Activated T-helper 1 cell treated with anti-CD3 and anti-CD28 coated beads, Interleukin-2, amount 50 U/mL, for 16 hours (primary cell): ENCODE measurements at regions not wholly inside any gene's neighbourhood (a gene's known extent, or its start where the extent isn't known, plus 50 kb on each side); places are given as distances from the start of the nearest gene placed in this dataset.
"Not testable (repeated sequence)": the region's sequence is repeated elsewhere in the genome, so short reads cannot be mapped to it uniquely, and the experiment has no call there.

Experiments used
- DNase-seq, 2 donors: peaks; one replicate each; pipeline ENCODE4 v3.0.0-alpha.2; 2020; ENCODE audit warnings: low read depth in 1 of 2, low spot score in 1 of 2

- no peak for DNase-seq
Measured at GRCh38 chr14:106613256-106613655, 1086.9 kb downstream of the TMEM121 start.

GRCh38 chr14:106618471-106618951 is 1092.1 kb downstream of the TMEM121 start:
- peak; percentile 64 to 69 for DNase-seq

- no peak for DNase-seq
Measured at GRCh38 chr14:106619606-106620005, 1093.2 kb downstream of the TMEM121 start.

- no peak for DNase-seq
Measured at GRCh38 chr14:106620368-106620767, 1094.0 kb downstream of the TMEM121 start.

- DNase-seq = no peak
Measured at GRCh38 chr14:106622200-106622745, 1095.9 kb downstream of the TMEM121 start.

DNA sequence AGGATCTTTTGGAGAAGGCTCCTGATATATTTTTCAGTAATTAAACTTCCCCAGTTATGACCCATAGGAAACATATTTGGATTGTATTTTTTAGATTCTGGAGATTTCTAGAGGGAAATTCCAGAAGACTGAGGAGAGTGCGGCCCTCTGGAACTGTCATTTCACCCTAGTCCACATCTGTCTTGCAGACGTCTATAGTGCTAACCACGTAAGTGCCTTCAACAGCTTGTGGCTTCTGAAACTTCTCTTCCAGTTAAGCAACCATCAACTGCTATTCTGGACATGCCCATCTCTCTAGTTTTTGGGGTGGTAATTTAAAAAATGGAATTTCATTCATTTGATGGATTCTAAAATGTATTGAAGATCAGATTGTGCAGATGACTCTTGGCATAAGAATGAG is 1098.8 kb downstream of the TMEM121 start:
- no peak for DNase-seq

GRCh38 chr14:106626469-106626868 is 1100.1 kb downstream of the TMEM121 start:
- not testable (repeated sequence) for DNase-seq

DNA sequence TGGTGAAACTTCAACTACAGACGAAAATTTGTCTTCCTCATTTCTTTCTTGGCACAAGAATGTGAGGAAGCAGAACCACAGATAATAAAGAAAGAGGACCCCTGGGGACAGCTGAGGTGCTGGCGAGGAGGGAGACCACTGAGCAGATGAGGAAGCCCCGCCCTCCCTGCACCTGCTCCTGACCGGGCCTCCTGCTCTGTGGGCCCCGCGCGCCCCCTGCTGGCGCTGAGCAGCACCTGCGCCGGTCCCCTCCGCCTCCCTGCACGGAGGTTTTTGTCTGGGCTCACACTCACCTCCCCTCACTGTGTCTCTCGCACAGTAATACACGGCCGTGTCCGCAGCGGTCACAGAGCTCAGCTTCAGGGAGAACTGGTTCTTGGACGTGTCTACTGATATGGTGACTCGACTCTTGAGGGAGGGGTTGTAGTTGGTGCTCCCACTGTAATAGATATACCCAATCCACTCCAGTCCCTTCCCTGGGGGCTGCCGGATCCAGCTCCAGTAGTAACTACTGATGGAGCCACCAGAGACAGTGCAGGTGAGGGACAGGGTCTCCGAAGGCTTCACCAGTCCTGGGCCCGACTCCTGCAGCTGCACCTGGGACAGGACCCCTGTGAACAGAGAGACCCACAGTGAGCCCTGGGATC is 1100.7 kb downstream of the TMEM121 start:
- peak; percentile 15 to 68 for DNase-seq

GRCh38 chr14:106631879-106632278 is 1105.5 kb downstream of the TMEM121 start:
- DNase-seq = no peak

DNA sequence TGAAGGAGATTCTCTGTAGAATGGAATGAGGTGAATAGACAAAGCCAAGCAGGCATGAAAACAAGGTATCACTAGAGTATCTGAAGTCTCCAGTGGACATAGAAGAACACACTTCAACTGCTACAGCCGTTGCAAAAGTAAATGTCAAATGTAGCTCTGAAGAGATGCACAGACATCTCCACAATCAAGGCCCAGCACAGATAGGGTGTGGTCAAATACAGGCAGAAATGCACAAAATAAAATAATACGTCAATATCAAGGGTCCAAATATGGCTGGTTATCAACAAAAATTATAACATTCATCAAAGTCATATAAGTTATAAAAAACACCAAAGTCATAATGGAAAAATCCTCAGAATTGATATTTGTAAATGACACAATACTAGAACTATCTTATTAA is 1107.3 kb downstream of the TMEM121 start:
- DNase-seq = no peak

GRCh38 chr14:106635569-106635968 is 1109.2 kb downstream of the TMEM121 start:
- no peak for DNase-seq

DNA sequence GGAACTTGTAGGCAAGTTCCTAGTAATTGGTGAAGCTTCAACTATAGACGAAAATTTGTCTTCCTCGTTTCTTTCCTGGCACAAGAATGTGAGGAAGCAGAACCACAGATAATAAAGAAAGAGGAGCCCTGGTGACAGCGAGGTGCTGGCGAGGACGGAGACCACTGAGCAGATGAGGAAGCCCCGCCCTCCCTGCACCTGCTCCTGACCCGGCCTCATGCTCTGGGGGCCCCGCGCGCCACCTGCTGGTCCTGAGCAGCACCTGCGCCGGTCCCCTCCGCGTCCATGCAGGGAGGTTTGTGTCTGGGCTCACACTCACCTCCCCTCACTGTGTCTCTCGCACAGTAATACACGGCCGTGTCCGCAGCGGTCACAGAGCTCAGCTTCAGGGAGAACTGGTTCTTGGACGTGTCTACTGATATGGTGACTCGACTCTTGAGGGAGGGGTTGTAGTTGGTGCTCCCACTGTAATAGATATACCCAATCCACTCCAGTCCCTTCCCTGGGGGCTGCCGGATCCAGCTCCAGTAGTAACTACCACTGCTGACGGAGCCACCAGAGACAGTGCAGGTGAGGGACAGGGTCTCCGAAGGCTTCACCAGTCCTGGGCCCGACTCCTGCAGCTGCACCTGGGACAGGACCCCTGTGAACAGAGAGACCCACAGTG is 1112.5 kb downstream of the TMEM121 start:
- DNase-seq = not testable (repeated sequence)

DNA sequence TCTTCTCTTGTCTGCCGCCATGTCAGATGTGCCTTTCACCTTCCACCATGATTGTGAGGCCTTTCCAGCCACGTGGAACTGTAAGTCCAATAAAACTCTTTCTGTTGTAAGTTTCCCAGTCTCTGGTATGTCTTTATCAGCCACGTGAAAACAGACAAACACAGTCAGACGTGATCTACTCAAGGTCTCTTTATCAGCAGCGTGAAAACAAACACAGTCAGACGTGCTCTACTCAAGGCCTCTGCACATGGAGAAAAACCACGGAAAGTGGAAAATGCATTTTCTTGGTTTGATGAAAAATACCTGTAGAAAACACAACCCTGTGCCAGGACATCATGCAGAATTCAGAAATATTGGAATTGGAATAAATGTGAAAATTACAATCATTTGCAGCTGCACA is 1115.7 kb downstream of the TMEM121 start:
- no peak for DNase-seq

DNA sequence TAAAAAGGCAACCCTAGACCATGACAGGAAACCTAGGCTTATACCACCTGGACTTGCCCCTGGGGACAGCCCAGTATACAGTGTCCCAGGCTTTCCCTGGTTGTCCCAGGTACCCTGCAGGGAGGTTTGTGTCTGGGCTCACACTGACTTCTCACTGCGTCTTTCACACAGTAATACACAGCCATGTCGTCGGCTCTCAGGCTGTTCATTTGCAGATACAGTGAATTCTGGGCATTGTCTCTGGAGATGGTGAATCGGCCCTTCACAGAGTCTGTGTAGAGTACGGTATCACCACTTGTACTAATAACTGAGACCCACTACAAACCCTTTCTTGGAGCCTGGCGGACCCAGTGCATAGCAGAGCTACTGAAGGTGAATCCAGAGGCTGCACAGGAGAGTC is 1116.6 kb downstream of the TMEM121 start:
- not testable (repeated sequence) for DNase-seq

- DNase-seq = not testable (repeated sequence)
Measured at GRCh38 chr14:106648874-106649273, 1122.5 kb downstream of the TMEM121 start.

DNA sequence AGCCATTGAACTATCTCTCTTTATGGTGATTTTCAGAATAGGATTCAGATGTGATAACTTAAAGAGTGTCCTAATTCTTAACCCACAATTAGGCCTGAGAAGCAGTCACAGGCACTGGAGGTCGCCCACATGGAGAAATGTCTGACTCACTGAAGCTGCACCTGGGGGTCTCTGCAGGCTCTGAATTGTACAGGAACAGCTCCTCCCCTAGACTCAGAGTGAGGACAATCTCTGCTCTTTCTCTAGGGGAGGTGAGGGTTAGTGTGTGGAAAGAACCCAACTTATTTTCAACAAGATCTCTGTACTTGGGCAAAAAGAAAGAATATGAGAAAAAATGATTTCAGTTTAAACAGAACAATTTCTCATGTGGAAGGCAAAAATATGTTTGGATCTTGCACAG is 1124.6 kb downstream of the TMEM121 start:
- DNase-seq = no peak

GRCh38 chr14:106652494-106652893 is 1126.1 kb downstream of the TMEM121 start:
- DNase-seq = no peak

DNA sequence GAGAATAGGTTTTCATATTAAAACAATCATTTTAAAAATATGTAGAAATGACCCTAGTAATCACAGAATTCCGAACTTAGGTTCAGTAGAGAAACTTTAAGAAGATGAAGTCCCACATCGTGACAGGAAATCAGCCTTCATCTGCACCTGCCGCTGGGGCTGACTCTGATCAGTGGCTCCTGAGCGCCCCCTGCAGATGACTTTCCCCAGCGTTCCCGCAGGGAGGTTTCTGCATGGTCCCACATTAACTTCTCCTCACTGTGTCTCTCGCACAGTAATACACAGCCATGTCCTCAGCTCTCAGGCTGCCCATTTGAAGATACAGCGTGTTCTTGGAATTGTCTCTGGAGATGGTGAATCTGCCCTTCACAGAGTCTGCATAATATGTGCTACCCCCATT is 1131.1 kb downstream of the TMEM121 start:
- DNase-seq = peak; percentile 20 to 45

GRCh38 chr14:106658066-106658860 is 1131.9 kb downstream of the TMEM121 start:
- DNase-seq = not testable (repeated sequence)

DNA sequence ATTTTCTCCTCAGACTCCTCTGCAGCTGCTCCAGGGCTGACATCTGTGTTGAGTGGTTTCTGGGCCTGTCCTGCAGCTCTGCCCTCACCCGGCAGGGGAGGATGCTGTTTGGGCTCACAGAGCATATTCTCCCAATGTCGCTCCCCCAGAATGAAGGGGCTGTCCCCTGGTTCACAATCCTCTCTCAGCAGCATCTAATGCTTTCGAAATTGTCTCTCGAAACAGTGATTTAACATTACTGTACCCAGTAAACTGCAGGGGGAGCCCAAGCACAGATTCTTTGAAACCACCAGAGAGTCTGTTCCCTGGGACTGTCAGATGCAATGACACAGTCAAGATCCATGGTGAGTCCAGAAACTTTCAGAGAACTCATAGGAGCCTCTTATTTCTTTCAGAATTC is 1135.2 kb downstream of the TMEM121 start:
- DNase-seq = peak in 1 of 2 donors; percentile 21

- DNase-seq = no peak
Measured at GRCh38 chr14:106662936-106663550, 1136.7 kb downstream of the TMEM121 start.
